ENCODE measurements at regions not wholly inside any gene's neighbourhood (a gene's known extent, or its start where the extent isn't known, plus 50 kb on each side); places are given as distances from the start of the nearest gene placed in this dataset.

GRCh38 chr18:24560511-24560981 lies 100.1 kb downstream of the HRH4 start:
- Mint-ChIP-seq H3K36me3 (no peaks in the 10 kb centered on the region), H3K27ac (0 out of 2 replicates have a peak overlapping the region, but pooled peaks have one; percentile 53), H3K9me3 (no peaks in the 10 kb centered on the region), H3K4me3 (no peak overlapping the region), H3K27me3 (ENCODE audit: low read depth) (no peaks in the 10 kb centered on the region), H3K4me1 (peaks cover 15% of the 10 kb centered on the region)
- TF ChIP-seq RORB (CRISPR knock-in tag; IDR thresholded peaks at IDR 0.05) (no peak), CBFB (CRISPR knock-in tag; IDR thresholded peaks at IDR 0.05; ENCODE audit: low read depth) (no peak)
- POLR2A ChIA-PET, result no interaction called here
- CTCF ChIA-PET, result interaction anchor here (1.0 kb wide), 1 partner anchor 166 kb away, joined by 4 read pairs; no protein-coding TSS in a partner anchor
- DNase-seq (ENCODE audit: low spot score) (peak; percentile 44), ATAC-seq (peak; percentile 90)

DNA sequence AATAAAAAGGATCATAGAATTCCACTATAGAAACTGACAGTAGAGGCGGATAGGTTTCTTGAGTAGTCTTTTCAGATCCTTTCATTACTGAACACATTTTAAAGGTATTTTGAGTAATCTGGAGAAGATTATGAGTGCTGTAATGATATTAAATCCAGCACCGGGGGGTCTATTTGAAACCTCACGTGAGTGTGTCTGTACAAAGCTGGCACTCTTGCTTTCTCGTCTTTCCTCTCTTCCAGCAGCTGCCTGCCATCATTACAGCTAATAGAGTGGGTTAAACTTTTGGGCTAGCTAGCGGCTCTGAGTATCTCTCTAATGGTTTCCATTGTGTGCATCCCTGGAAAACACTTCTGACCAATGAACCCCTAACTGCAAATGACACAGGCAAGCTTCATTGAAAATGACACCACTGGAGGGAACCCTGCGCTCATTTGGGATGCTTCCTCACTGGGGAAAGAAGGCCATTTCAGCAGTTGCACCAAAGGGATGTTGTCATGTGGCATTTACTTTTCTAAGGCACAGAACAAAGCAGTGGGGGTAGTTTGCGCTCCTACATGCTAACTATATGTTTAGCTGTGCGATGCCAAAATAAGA lies 101.0 kb downstream of the HRH4 start:
- Mint-ChIP-seq H3K4me1 (peaks cover 15% of the 10 kb centered on the region), H3K4me3 (no peak overlapping the region), H3K9me3 (no peaks in the 10 kb centered on the region), H3K27me3 (ENCODE audit: low read depth) (no peaks in the 10 kb centered on the region), H3K27ac (no peak overlapping the region), H3K36me3 (no peaks in the 10 kb centered on the region)
- DNase-seq (ENCODE audit: low spot score), result no peak
- TF ChIP-seq, protein P1, sequence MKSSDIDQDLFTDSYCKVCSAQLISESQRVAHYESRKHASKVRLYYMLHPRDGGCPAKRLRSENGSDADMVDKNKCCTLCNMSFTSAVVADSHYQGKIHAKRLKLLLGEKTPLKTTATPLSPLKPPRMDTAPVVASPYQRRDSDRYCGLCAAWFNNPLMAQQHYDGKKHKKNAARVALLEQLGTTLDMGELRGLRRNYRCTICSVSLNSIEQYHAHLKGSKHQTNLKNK (CRISPR knock-in tag; IDR thresholded peaks at IDR 0.05), result no peak
- TF ChIP-seq CBFB (CRISPR knock-in tag; IDR thresholded peaks at IDR 0.05; ENCODE audit: low read depth) (no peak), SP1 (CRISPR knock-in tag; conservative IDR thresholded peaks at IDR 0.05) (no peak), RORB (CRISPR knock-in tag; IDR thresholded peaks at IDR 0.05) (no peak), TEAD1 (CRISPR knock-in tag; IDR thresholded peaks at IDR 0.05) (no peak), ATF1 (CRISPR knock-in tag; IDR thresholded peaks at IDR 0.05) (no peak), MYBL2 (CRISPR knock-in tag; IDR thresholded peaks at IDR 0.05) (no peak), ZNF671 (CRISPR knock-in tag; IDR thresholded peaks at IDR 0.05) (no peak), ETV6 (CRISPR knock-in tag; IDR thresholded peaks at IDR 0.05) (no peak), PREB (CRISPR knock-in tag; IDR thresholded peaks at IDR 0.05; ENCODE audit: borderline replicate concordance) (no peak), TP53 (CRISPR knock-in tag; IDR thresholded peaks at IDR 0.05) (no peak)
- TF ChIP-seq, protein P2, sequence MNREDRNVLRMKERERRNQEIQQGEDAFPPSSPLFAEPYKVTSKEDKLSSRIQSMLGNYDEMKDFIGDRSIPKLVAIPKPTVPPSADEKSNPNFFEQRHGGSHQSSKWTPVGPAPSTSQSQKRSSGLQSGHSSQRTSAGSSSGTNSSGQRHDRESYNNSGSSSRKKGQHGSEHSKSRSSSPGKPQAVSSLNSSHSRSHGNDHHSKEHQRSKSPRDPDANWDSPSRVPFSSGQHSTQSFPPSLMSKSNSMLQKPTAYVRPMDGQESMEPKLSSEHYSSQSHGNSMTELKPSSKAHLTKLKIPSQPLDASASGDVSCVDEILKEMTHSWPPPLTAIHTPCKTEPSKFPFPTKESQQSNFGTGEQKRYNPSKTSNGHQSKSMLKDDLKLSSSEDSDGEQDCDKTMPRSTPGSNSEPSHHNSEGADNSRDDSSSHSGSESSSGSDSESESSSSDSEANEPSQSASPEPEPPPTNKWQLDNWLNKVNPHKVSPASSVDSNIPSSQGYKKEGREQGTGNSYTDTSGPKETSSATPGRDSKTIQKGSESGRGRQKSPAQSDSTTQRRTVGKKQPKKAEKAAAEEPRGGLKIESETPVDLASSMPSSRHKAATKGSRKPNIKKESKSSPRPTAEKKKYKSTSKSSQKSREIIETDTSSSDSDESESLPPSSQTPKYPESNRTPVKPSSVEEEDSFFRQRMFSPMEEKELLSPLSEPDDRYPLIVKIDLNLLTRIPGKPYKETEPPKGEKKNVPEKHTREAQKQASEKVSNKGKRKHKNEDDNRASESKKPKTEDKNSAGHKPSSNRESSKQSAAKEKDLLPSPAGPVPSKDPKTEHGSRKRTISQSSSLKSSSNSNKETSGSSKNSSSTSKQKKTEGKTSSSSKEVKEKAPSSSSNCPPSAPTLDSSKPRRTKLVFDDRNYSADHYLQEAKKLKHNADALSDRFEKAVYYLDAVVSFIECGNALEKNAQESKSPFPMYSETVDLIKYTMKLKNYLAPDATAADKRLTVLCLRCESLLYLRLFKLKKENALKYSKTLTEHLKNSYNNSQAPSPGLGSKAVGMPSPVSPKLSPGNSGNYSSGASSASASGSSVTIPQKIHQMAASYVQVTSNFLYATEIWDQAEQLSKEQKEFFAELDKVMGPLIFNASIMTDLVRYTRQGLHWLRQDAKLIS (CRISPR knock-in tag; IDR thresholded peaks at IDR 0.05; ENCODE audit: borderline replicate concordance), result no peak
- CTCF ChIA-PET, result no interaction called here
- POLR2A ChIA-PET, result no interaction called here
- no peak for ATAC-seq

DNA sequence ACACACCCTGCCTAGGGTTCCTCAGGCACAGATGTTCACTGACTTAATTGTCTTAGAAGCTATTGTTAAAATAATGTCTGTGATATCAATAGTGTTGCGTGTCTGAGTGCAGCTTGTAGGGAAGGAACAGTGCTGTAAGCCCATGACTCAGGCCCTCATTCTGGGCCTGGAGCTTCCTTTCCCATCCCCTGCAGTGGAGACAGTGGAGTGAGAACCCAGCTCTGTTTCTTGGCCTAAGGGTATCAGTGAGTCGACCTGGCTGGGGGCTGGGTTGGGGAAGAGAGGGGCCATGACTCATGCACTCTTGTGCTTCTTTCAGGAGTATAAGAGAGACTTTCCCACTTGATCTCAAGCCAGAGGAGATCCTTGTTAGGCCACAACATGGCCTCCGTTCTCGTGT lies 106.8 kb downstream of the HRH4 start:
- ATAC-seq (no peak), DNase-seq (ENCODE audit: low spot score) (no peak)
- Mint-ChIP-seq H3K4me3 (no peak overlapping the region), H3K36me3 (no peaks in the 10 kb centered on the region), H3K9me3 (no peaks in the 10 kb centered on the region), H3K27me3 (ENCODE audit: low read depth) (no peaks in the 10 kb centered on the region), H3K27ac (no peak overlapping the region), H3K4me1 (0 out of 2 replicates have a peak, but pooled peaks cover 3% of the 10 kb centered on the region)
- CTCF ChIA-PET, result no interaction called here
- POLR2A ChIA-PET, result no interaction called here
- TF ChIP-seq TEAD4 (CRISPR knock-in tag; IDR thresholded peaks at IDR 0.05) (no peak), E2F1 (CRISPR knock-in tag; IDR thresholded peaks at IDR 0.05) (no peak), ESRRA (CRISPR knock-in tag; IDR thresholded peaks at IDR 0.05; ENCODE audit: borderline replicate concordance) (no peak), E2F5 (CRISPR knock-in tag; IDR thresholded peaks at IDR 0.05) (no peak), OVOL2 (CRISPR knock-in tag; IDR thresholded peaks at IDR 0.05; ENCODE audit: borderline replicate concordance) (no peak), ZNF232 (CRISPR knock-in tag; IDR thresholded peaks at IDR 0.05) (no peak), ZNF423 (CRISPR knock-in tag; IDR thresholded peaks at IDR 0.05) (no peak)
- TF ChIP-seq, protein P3, sequence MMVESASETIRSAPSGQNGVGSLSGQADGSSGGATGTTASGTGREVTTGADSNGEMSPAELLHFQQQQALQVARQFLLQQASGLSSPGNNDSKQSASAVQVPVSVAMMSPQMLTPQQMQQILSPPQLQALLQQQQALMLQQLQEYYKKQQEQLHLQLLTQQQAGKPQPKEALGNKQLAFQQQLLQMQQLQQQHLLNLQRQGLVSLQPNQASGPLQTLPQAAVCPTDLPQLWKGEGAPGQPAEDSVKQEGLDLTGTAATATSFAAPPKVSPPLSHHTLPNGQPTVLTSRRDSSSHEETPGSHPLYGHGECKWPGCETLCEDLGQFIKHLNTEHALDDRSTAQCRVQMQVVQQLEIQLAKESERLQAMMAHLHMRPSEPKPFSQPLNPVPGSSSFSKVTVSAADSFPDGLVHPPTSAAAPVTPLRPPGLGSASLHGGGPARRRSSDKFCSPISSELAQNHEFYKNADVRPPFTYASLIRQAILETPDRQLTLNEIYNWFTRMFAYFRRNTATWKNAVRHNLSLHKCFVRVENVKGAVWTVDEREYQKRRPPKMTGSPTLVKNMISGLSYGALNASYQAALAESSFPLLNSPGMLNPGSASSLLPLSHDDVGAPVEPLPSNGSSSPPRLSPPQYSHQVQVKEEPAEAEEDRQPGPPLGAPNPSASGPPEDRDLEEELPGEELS (CRISPR knock-in tag; IDR thresholded peaks at IDR 0.05), result no peak

Measured in WTC11 (cell line).